Smooth muscle cell (in vitro differentiated cells): ENCODE measurements at regions not wholly inside any gene's neighbourhood (a gene's known extent, or its start where the extent isn't known, plus 50 kb on each side); places are given as distances from the start of the nearest gene placed in this dataset.

Experiments
- DNase-seq: peaks from one replicate; lab custom pipeline; 2025; ENCODE audit not compliant: unreplicated experiment; lab: John Stamatoyannopoulos, UW
- H2AFZ ChIP-seq: fragments of 200-600 bp; sonication (generic); 2 replicates; pipeline ENCODE4 v1.6.0; 2016; ENCODE audit warnings: antibody characterized with exemption, low read depth, mild to moderate bottlenecking
- H3F3A ChIP-seq: fragments of 200-600 bp; sonication (generic); 2 replicates; pipeline ENCODE4 v1.6.0; 2017; ENCODE audit warnings: antibody characterized with exemption, low read depth
- H3K27ac ChIP-seq: fragments of 200-600 bp; sonication (generic); 2 replicates; pipeline ENCODE4 v1.5.1; 2016; ENCODE audit warnings: low read depth, mild to moderate bottlenecking
- H3K27me3 ChIP-seq: fragments of 200-600 bp; sonication (generic); 2 replicates; pipeline ENCODE4 v1.6.1; 2016; ENCODE audit warnings: low read depth, mild to moderate bottlenecking
- H3K36me3 ChIP-seq: fragments of 200-600 bp; sonication (generic); 2 replicates; pipeline ENCODE4 v1.5.1; 2016; ENCODE audit warnings: low read depth
- H3K4me1 ChIP-seq: fragments of 200-600 bp; sonication (generic); 2 replicates; pipeline ENCODE4 v1.5.1; 2016; ENCODE audit warnings: low read depth
- H3K4me2 ChIP-seq: fragments of 200-600 bp; sonication (generic); 2 replicates; pipeline ENCODE4 v1.6.0; 2016; ENCODE audit warnings: mild to moderate bottlenecking
- H3K4me3 ChIP-seq: fragments of 200-600 bp; sonication (generic); 2 replicates; pipeline ENCODE4 v1.5.1; 2016; ENCODE audit warnings: mild to moderate bottlenecking
- H3K79me2 ChIP-seq: fragments of 200-600 bp; sonication (generic); 2 replicates; pipeline ENCODE4 v1.6.0; 2016; ENCODE audit warnings: low read depth, mild to moderate bottlenecking
- H3K9ac ChIP-seq: fragments of 200-600 bp; sonication (generic); 2 replicates; pipeline ENCODE4 v1.6.0; 2016; ENCODE audit warnings: low read depth
- H3K9me3 ChIP-seq: fragments of 200-600 bp; sonication (generic); replicated peaks from 2 replicates; pipeline ENCODE4 v1.5.1; 2016; ENCODE audit warnings: low read depth
- H4K20me1 ChIP-seq: fragments of 200-600 bp; sonication (generic); 2 replicates; pipeline ENCODE4 v1.6.0; 2016; ENCODE audit warnings: low read depth
- CTCF ChIP-seq: fragments of 200-600 bp; sonication (generic); IDR thresholded peaks from 2 replicates; pipeline ENCODE4 v1.5.1; 2017; ENCODE audit warnings: borderline replicate concordance, mild to moderate bottlenecking, antibody characterized with exemption; ENCODE audit not compliant: insufficient read depth, poor library complexity, severe bottlenecking
- WGBS: methylation state at CpG from one replicate; pipeline ENCODE4 v1.1.7; 2016; ENCODE audit warnings: low lambda C conversion rate; 5-methylcytosine and 5-hydroxymethylcytosine counted together

DNA sequence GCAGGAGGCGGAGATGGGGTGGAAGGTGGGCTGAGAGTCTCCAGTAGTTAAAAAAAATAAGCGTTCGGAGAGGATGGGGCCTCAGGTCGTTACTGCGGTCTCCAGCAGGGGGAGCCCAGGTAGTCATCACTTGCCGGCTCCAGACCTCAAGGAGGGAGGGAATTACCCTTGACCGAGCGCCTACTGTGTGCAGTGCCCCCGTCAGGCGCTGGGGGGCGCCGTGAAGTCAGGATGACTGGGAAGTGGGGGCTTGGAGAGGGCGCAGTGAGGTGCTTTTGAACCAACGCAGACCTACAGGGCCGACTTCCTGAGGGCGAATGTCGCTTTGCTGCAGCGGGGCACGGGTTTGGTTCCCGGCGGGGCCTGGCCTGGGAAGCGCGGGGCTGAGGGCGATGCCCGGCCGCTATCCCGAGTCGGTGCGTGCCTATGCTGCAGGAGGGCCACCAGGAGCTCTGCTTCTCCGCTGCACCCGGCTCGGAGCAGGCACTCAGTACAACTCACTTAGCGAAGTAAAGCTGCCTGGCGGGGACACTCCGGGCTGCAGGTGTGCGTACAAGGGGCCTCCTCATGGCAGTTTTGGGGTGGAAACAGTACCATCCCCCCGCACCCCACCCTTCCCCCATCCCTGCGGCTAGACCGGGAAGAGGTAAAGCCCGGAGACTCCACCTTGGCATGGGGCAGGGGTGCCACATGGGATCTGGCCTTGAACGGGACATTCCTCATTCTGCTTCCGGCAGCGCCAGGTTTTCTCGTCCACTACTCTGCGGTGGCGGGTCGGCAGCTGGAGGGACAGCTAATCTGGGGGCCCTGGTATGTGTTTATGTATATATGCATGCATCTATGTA is 79.8 kb downstream of the RHCG start:
- Histone ChIP-seq H3K4me1 (peaks cover 18% of the 10 kb centered on the region), H4K20me1 (no peaks in the 10 kb centered on the region), H3K4me3 (no peak overlapping the region), H3K27me3 (peaks cover 99% of the 10 kb centered on the region), H3K36me3 (no peaks in the 10 kb centered on the region), H3K4me2 (no peak overlapping the region), H3K9me3 (no peaks in the 10 kb centered on the region), H3K79me2 (no peaks in the 10 kb centered on the region), H3K9ac (no peak overlapping the region), H3F3A (no peaks in the 10 kb centered on the region), H2AFZ (no peak overlapping the region), H3K27ac (no peak overlapping the region)
- WGBS, result 34% methylated on average over 47 of the region's 47 CpGs
- peak; percentile 67 for TF ChIP-seq CTCF
- DNase-seq, result no peak

GRCh38 chr15:89414571-89414970 is 79.9 kb upstream of the POLG start:
- H3K9me3 ChIP-seq, result no peaks in the 10 kb centered on the region
- no peaks in the 10 kb centered on the region for H3F3A ChIP-seq
- DNase-seq, result no peak
- H3K27ac ChIP-seq, result no peak overlapping the region
- TF ChIP-seq CTCF, result no peak
- no peak overlapping the region for H3K4me3 ChIP-seq
- no peak overlapping the region for H3K4me2 ChIP-seq
- no peaks in the 10 kb centered on the region for H3K79me2 ChIP-seq
- H3K4me1 ChIP-seq, result peaks cover 18% of the 10 kb centered on the region
- H4K20me1 ChIP-seq, result no peaks in the 10 kb centered on the region
- no peak overlapping the region for H2AFZ ChIP-seq
- no peak overlapping the region for H3K9ac ChIP-seq
- H3K27me3 ChIP-seq, result peaks cover 99% of the 10 kb centered on the region
- WGBS, result 95% methylated on average over 3 of the region's 3 CpGs
- H3K36me3 ChIP-seq, result no peaks in the 10 kb centered on the region

GRCh38 chr15:89413877-89414276 is 79.3 kb upstream of the POLG start:
- Histone ChIP-seq H3K9ac (no peak overlapping the region), H3K79me2 (no peaks in the 10 kb centered on the region), H3K36me3 (no peaks in the 10 kb centered on the region), H4K20me1 (no peaks in the 10 kb centered on the region), H3F3A (no peaks in the 10 kb centered on the region), H2AFZ (no peak overlapping the region), H3K27ac (no peak overlapping the region), H3K27me3 (peaks cover 100% of the 10 kb centered on the region), H3K9me3 (no peaks in the 10 kb centered on the region), H3K4me1 (peaks cover 23% of the 10 kb centered on the region), H3K4me3 (no peak overlapping the region), H3K4me2 (no peak overlapping the region)
- no peak for DNase-seq
- 66% methylated on average over 2 of the region's 2 CpGs for WGBS
- no peak for TF ChIP-seq CTCF

DNA sequence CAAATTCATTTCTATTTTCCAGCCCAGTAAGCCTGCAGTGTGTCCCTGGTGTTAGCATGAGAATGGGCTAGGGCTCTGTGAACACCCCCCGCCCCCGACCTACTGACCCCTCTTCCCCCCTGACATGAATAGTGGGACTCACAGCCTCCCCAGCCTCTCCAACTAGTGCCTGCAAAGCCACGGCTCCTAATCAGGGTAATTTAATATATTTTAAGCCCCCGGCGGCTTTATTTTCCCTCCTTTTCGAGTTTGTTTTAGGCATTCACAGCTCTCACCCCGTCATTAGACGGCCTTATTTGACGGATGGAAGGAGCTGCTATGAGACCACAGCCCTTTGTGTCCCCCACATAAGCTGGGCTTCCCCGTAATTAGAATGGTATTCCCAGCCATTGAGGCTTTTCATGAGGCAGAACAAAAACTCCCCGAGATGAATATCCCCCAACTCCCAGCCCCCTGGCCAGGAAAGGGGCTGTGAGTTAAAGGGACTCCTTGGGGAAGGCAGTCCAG is 78.3 kb upstream of the POLG start:
- H3K9ac ChIP-seq, result no peak overlapping the region
- H4K20me1 ChIP-seq, result no peaks in the 10 kb centered on the region
- H3K36me3 ChIP-seq, result no peaks in the 10 kb centered on the region
- TF ChIP-seq CTCF, result no peak
- no peak overlapping the region for H3K4me2 ChIP-seq
- H3K79me2 ChIP-seq, result no peaks in the 10 kb centered on the region
- H2AFZ ChIP-seq, result no peak overlapping the region
- 20% methylated on average over 8 of the region's 11 CpGs for WGBS
- H3F3A ChIP-seq, result no peaks in the 10 kb centered on the region
- H3K27me3 ChIP-seq, result peaks cover 100% of the 10 kb centered on the region
- no peaks in the 10 kb centered on the region for H3K9me3 ChIP-seq
- peaks cover 31% of the 10 kb centered on the region for H3K4me1 ChIP-seq
- H3K4me3 ChIP-seq, result no peak overlapping the region
- no peak for DNase-seq
- no peak overlapping the region for H3K27ac ChIP-seq
